ENCODE measurements at regions not wholly inside any gene's neighbourhood (a gene's known extent, or its start where the extent isn't known, plus 50 kb on each side); places are given as distances from the start of the nearest gene placed in this dataset.

DNA sequence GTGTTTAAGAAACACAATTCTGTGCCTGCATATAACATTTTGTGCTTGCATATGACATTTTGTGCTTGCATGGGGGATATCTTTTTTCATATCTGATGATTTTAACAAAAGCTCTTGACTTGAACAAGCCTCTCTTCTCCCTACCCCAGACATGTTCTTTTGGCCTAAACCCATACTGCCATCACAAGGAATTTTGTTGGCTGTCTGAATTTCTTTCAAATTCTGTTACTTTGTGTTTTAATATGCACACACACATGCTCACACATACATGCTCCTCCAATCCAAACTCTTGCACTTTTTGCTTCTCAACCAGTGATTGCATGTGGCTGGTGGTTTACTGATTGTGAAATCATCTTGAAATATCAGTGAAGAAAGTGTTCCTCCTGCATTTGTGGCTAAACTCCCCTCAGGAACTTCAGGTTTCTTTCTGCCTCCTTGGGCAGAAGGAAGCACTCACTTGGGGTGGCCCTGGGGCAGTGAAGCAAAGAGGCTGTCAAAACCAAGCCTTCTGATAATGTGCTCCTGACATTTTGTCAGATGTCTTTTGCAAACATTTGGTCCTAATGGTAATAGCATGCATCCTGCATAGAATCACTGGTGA, 377.2 kb upstream of the KLF4 start:
- no peaks in the 10 kb centered on the region for H3K79me2 ChIP-seq (replicated peaks; ENCODE audit: insufficient read depth)
- no peaks in the 10 kb centered on the region for H3F3A ChIP-seq (replicated peaks; ENCODE audit: low read depth)
- Mint-ChIP-seq H3K4me1 (no peaks in the 10 kb centered on the region; the same call in 2 of the 3 replicates), H3K27ac (no peak overlapping the region), H3K36me3 (ENCODE audit: low read depth) (no peaks in the 10 kb centered on the region), H3K27me3 (ENCODE audit: insufficient read depth, low read depth, poor library complexity) (peaks cover 3% of the 10 kb centered on the region), H3K9me3 (no peaks in the 10 kb centered on the region), H3K4me3 (no peak overlapping the region)
- H2AFZ ChIP-seq: peak overlapping the region; percentile 43; the same call in 1 of the 2 replicates
- DNase-seq (ENCODE audit: low spot score) (no peak), ATAC-seq (no peak)
- H3K4me2 ChIP-seq: no peak overlapping the region
- H3K36me3 ChIP-seq (ENCODE audit: insufficient read depth): no peaks in the 10 kb centered on the region
- H3K27ac ChIP-seq (ENCODE audit: low read depth): no peak overlapping the region
- no peak overlapping the region for H3K4me3 ChIP-seq
- H4K20me1 ChIP-seq (replicated peaks; ENCODE audit: insufficient read depth): no peaks in the 10 kb centered on the region
- H3K27me3 ChIP-seq (ENCODE audit: insufficient read depth): no peaks in the 10 kb centered on the region
- H3K9me2 ChIP-seq (ENCODE audit: insufficient read depth): peaks cover 15% of the 10 kb centered on the region
- H3K4me1 ChIP-seq (ENCODE audit: insufficient read depth): peaks cover 6% of the 10 kb centered on the region
- TF ChIP-seq, protein P1, sequence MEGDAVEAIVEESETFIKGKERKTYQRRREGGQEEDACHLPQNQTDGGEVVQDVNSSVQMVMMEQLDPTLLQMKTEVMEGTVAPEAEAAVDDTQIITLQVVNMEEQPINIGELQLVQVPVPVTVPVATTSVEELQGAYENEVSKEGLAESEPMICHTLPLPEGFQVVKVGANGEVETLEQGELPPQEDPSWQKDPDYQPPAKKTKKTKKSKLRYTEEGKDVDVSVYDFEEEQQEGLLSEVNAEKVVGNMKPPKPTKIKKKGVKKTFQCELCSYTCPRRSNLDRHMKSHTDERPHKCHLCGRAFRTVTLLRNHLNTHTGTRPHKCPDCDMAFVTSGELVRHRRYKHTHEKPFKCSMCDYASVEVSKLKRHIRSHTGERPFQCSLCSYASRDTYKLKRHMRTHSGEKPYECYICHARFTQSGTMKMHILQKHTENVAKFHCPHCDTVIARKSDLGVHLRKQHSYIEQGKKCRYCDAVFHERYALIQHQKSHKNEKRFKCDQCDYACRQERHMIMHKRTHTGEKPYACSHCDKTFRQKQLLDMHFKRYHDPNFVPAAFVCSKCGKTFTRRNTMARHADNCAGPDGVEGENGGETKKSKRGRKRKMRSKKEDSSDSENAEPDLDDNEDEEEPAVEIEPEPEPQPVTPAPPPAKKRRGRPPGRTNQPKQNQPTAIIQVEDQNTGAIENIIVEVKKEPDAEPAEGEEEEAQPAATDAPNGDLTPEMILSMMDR (conservative IDR thresholded peaks at IDR 0.05; ENCODE audit: low read depth in 2 of 2): no peak
- no peak for TF ChIP-seq ZNF331 (CRISPR knock-in tag; IDR thresholded peaks at IDR 0.05; ENCODE audit: low read depth)
- no peak for TF ChIP-seq EZH2phosphoT487 (IDR thresholded peaks at IDR 0.05; ENCODE audit: unreplicated experiment)
- TF ChIP-seq CREB1 (CRISPR knock-in tag; IDR thresholded peaks at IDR 0.05; ENCODE audit: low read depth): no peak
- no peak for TF ChIP-seq JUNB (IDR thresholded peaks at IDR 0.05; ENCODE audit: unreplicated experiment)
- no peak for TF ChIP-seq ZNF114 (CRISPR knock-in tag; IDR thresholded peaks at IDR 0.05)
- TF ChIP-seq, protein P2, sequence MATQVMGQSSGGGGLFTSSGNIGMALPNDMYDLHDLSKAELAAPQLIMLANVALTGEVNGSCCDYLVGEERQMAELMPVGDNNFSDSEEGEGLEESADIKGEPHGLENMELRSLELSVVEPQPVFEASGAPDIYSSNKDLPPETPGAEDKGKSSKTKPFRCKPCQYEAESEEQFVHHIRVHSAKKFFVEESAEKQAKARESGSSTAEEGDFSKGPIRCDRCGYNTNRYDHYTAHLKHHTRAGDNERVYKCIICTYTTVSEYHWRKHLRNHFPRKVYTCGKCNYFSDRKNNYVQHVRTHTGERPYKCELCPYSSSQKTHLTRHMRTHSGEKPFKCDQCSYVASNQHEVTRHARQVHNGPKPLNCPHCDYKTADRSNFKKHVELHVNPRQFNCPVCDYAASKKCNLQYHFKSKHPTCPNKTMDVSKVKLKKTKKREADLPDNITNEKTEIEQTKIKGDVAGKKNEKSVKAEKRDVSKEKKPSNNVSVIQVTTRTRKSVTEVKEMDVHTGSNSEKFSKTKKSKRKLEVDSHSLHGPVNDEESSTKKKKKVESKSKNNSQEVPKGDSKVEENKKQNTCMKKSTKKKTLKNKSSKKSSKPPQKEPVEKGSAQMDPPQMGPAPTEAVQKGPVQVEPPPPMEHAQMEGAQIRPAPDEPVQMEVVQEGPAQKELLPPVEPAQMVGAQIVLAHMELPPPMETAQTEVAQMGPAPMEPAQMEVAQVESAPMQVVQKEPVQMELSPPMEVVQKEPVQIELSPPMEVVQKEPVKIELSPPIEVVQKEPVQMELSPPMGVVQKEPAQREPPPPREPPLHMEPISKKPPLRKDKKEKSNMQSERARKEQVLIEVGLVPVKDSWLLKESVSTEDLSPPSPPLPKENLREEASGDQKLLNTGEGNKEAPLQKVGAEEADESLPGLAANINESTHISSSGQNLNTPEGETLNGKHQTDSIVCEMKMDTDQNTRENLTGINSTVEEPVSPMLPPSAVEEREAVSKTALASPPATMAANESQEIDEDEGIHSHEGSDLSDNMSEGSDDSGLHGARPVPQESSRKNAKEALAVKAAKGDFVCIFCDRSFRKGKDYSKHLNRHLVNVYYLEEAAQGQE (IDR thresholded peaks at IDR 0.05; ENCODE audit: unreplicated experiment): no peak
- no peak for TF ChIP-seq POLR2AphosphoS5 (IDR thresholded peaks at IDR 0.05; ENCODE audit: low read depth)
- TF ChIP-seq, protein P3, sequence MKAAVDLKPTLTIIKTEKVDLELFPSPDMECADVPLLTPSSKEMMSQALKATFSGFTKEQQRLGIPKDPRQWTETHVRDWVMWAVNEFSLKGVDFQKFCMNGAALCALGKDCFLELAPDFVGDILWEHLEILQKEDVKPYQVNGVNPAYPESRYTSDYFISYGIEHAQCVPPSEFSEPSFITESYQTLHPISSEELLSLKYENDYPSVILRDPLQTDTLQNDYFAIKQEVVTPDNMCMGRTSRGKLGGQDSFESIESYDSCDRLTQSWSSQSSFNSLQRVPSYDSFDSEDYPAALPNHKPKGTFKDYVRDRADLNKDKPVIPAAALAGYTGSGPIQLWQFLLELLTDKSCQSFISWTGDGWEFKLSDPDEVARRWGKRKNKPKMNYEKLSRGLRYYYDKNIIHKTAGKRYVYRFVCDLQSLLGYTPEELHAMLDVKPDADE (IDR thresholded peaks at IDR 0.05): no peak
- TF ChIP-seq NANOG (IDR thresholded peaks at IDR 0.05; ENCODE audit: borderline replicate concordance): no peak
- TF ChIP-seq, protein P4, sequence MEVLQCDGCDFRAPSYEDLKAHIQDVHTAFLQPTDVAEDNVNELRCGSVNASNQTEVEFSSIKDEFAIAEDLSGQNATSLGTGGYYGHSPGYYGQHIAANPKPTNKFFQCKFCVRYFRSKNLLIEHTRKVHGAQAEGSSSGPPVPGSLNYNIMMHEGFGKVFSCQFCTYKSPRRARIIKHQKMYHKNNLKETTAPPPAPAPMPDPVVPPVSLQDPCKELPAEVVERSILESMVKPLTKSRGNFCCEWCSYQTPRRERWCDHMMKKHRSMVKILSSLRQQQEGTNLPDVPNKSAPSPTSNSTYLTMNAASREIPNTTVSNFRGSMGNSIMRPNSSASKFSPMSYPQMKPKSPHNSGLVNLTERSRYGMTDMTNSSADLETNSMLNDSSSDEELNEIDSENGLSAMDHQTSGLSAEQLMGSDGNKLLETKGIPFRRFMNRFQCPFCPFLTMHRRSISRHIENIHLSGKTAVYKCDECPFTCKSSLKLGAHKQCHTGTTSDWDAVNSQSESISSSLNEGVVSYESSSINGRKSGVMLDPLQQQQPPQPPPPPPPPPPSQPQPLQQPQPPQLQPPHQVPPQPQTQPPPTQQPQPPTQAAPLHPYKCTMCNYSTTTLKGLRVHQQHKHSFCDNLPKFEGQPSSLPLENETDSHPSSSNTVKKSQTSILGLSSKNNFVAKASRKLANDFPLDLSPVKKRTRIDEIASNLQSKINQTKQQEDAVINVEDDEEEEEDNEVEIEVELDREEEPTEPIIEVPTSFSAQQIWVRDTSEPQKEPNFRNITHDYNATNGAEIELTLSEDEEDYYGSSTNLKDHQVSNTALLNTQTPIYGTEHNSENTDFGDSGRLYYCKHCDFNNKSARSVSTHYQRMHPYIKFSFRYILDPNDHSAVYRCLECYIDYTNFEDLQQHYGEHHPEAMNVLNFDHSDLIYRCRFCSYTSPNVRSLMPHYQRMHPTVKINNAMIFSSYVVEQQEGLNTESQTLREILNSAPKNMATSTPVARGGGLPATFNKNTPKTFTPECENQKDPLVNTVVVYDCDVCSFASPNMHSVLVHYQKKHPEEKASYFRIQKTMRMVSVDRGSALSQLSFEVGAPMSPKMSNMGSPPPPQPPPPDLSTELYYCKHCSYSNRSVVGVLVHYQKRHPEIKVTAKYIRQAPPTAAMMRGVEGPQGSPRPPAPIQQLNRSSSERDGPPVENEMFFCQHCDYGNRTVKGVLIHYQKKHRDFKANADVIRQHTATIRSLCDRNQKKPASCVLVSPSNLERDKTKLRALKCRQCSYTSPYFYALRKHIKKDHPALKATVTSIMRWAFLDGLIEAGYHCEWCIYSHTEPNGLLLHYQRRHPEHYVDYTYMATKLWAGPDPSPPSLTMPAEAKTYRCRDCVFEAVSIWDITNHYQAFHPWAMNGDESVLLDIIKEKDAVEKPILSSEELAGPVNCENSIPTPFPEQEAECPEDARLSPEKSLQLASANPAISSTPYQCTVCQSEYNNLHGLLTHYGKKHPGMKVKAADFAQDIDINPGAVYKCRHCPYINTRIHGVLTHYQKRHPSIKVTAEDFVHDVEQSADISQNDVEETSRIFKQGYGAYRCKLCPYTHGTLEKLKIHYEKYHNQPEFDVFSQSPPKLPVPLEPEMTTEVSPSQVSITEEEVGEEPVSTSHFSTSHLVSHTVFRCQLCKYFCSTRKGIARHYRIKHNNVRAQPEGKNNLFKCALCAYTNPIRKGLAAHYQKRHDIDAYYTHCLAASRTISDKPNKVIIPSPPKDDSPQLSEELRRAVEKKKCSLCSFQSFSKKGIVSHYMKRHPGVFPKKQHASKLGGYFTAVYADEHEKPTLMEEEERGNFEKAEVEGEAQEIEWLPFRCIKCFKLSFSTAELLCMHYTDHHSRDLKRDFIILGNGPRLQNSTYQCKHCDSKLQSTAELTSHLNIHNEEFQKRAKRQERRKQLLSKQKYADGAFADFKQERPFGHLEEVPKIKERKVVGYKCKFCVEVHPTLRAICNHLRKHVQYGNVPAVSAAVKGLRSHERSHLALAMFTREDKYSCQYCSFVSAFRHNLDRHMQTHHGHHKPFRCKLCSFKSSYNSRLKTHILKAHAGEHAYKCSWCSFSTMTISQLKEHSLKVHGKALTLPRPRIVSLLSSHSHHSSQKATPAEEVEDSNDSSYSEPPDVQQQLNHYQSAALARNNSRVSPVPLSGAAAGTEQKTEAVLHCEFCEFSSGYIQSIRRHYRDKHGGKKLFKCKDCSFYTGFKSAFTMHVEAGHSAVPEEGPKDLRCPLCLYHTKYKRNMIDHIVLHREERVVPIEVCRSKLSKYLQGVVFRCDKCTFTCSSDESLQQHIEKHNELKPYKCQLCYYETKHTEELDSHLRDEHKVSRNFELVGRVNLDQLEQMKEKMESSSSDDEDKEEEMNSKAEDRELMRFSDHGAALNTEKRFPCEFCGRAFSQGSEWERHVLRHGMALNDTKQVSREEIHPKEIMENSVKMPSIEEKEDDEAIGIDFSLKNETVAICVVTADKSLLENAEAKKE (CRISPR knock-in tag; IDR thresholded peaks at IDR 0.05): no peak
- no peak for TF ChIP-seq STAT1 (IDR thresholded peaks at IDR 0.05; ENCODE audit: unreplicated experiment)
- no peak for TF ChIP-seq EZH2 (IDR thresholded peaks at IDR 0.05; ENCODE audit: low read depth, unreplicated experiment)

All from GM23338 (cell line).